Panc1 (cell line): ENCODE measurements at regions not wholly inside any gene's neighbourhood (a gene's known extent, or its start where the extent isn't known, plus 50 kb on each side); places are given as distances from the start of the nearest gene placed in this dataset.

ENCODE experiments used
- ATAC-seq: fragments of 200-7000 bp; cut with Tn5 transposase; 2 replicates; pipeline ENCODE4 v1.9.1; 2020; ENCODE audit warnings: mild to moderate bottlenecking, moderate library complexity
- BruUV-seq: library from RNA; stranded (reverse); fragments of 400-500 nt; replicated peaks from 2 replicates; lab custom pipeline; 2021; lab: Mats Ljungman, UMichigan
- CTCF ChIA-PET: fragments of 300-600 bp; sonication (Branson Sonifier 250); formaldehyde crosslinking; loops from one replicate; lab custom pipeline; 2022; ENCODE audit warnings: antibody characterized with exemption; lab: Charles Lee
- POLR2A ChIA-PET: fragments of 300-600 bp; sonication (Branson Sonifier 250); formaldehyde crosslinking; loops from one replicate; lab custom pipeline; 2022; ENCODE audit warnings: antibody characterized with exemption; lab: Charles Lee
- DNase-seq: peaks from one replicate; pipeline ENCODE4 v3.0.0-alpha.2; 2010; ENCODE audit warnings: low read depth, low spot score
- H3K27ac ChIP-seq: 2 replicates; pipeline ENCODE4 v1.5.1; 2011; ENCODE audit warnings: mild to moderate bottlenecking, low read length, inconsistent platforms
- H3K27me3 ChIP-seq: fragments of 200-500 bp; sonication (Bioruptor generic); 2 replicates; pipeline ENCODE4 v1.6.0; 2014; ENCODE audit warnings: low read length, inconsistent platforms; ENCODE audit not compliant: control insufficient read depth, insufficient read depth
- H3K36me3 ChIP-seq: fragments of 200-500 bp; sonication (Bioruptor generic); 2 replicates; pipeline ENCODE4 v1.5.1; 2014; ENCODE audit warnings: inconsistent platforms, mild to moderate bottlenecking, low read length, moderate library complexity; ENCODE audit not compliant: control insufficient read depth, insufficient read depth
- H3K4me1 ChIP-seq: 2 replicates; pipeline ENCODE4 v1.5.1; 2011; ENCODE audit warnings: inconsistent platforms, mild to moderate bottlenecking, low read length, moderate library complexity; ENCODE audit not compliant: control insufficient read depth, insufficient read depth
- H3K4me3 ChIP-seq, 2 experiments: 2 replicates each; pipeline ENCODE4 v1.5.1; 2011 to 2012; ENCODE audit warnings: low read depth in 2 of 2, low read length in 2 of 2, mild to moderate bottlenecking in 2 of 2, inconsistent platforms in 1 of 2, moderate library complexity in 1 of 2
- H3K9me3 ChIP-seq: fragments of 200-500 bp; sonication (Bioruptor generic); 2 replicates; pipeline ENCODE4 v1.5.1; 2014; ENCODE audit warnings: low read depth, mild to moderate bottlenecking, inconsistent platforms, low read length, moderate library complexity; ENCODE audit not compliant: control insufficient read depth, insufficient read depth
- POLR2AphosphoS5 ChIP-seq: IDR thresholded peaks from 2 replicates; pipeline ENCODE4 v1.6.1; 2012; ENCODE audit warnings: mild to moderate bottlenecking, low read depth, low read length, moderate library complexity
- SIN3A ChIP-seq: IDR thresholded peaks from 2 replicates; pipeline ENCODE4 v1.6.1; 2012; ENCODE audit warnings: low read depth, mild to moderate bottlenecking, low read length, moderate library complexity, borderline replicate concordance; ENCODE audit not compliant: insufficient read depth
- TCF7L2 ChIP-seq: IDR thresholded peaks from 2 replicates; pipeline ENCODE4 v1.6.1; 2011; ENCODE audit warnings: mild to moderate bottlenecking, low read depth, low read length, inconsistent platforms
- in situ Hi-C: cut with HindIII; loops from 2 replicates; pipeline ENCODE4 v1.10.0; 2016; ENCODE audit warnings: low sequenced_read_pairs, low pct_unique_long_range_greater_than_20kb
- intact Hi-C: fragments of 100-400 bp; cut with micrococcal nuclease; formaldehyde crosslinking; loops from one replicate; pipeline ENCODE4 v1.10.0; 2022; ENCODE audit not compliant: unreplicated experiment
- TF ChIP-seq, protein P1 (sequence below), 2 experiments: IDR thresholded peaks; 2 replicates each; pipeline ENCODE4 v1.6.1; 2011 to 2012; ENCODE audit warnings: low read depth in 2 of 2, control low read depth in 1 of 2, low read length in 1 of 2, mild to moderate bottlenecking in 1 of 2, moderate library complexity in 1 of 2; ENCODE audit not compliant: insufficient read depth in 1 of 2
- TF ChIP-seq, protein P2 (sequence below): fragments of 450-650 bp; IDR thresholded peaks from 2 replicates; pipeline ENCODE4 v1.5.1; 2017; ENCODE audit warnings: mild to moderate bottlenecking

DNA sequence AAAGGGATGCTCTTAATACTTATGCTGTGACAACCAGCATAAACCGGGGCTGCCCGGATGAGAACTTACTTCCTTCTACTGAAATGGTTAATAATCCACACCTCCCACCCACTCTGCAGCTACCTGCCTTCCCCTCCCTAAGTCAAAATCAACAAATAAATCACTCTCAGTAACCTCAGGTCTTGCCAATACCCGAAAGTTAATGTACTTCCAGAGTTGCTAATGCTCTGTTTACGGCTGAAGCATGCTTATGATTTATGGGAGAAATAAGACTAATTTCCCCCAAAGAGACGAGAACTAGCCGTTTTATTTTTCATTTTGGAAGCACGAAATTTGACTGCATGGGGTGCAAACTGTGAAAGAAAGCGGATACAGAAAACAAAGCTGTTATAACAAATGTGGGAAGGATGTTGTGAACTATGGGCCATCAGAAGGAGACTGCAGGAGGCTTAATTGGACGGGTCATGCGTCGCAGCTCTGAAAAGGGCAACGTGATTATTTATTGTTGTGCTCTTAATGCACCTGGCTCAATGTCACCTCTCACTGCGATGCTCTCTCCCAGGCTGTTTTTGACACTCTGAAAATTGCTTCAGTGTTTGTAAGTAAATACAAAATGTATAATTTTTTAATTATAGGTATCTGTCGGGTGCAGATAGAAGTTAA, 114.0 kb upstream of the SLC7A1 start:
- intact Hi-C loops, result loop anchor here (2.0 kb wide), 1 partner anchor 201 kb away; no protein-coding TSS in a partner anchor
- in situ Hi-C loops, result no loop called here
- ATAC-seq (no peak), DNase-seq (no peak)
- no TSS peak for BruUV-seq
- H3K4me1 ChIP-seq, result no peaks in the 10 kb centered on the region
- ChIA-PET POLR2A (no interaction called here), CTCF (interaction anchor here (0.6 kb wide), 1 partner anchor 181 kb away, joined by 5 read pairs; no protein-coding TSS in a partner anchor)
- no peak overlapping the region for H3K4me3 ChIP-seq
- no peaks in the 10 kb centered on the region; the same call in 1 of the 2 replicates for H3K27me3 ChIP-seq
- no peak overlapping the region for H3K27ac ChIP-seq
- H3K36me3 ChIP-seq, result no peaks in the 10 kb centered on the region
- H3K9me3 ChIP-seq, result no peaks in the 10 kb centered on the region
- TF ChIP-seq TCF7L2 (no peak), SIN3A (no peak), POLR2AphosphoS5 (no peak)
- TF ChIP-seq, protein P1, sequence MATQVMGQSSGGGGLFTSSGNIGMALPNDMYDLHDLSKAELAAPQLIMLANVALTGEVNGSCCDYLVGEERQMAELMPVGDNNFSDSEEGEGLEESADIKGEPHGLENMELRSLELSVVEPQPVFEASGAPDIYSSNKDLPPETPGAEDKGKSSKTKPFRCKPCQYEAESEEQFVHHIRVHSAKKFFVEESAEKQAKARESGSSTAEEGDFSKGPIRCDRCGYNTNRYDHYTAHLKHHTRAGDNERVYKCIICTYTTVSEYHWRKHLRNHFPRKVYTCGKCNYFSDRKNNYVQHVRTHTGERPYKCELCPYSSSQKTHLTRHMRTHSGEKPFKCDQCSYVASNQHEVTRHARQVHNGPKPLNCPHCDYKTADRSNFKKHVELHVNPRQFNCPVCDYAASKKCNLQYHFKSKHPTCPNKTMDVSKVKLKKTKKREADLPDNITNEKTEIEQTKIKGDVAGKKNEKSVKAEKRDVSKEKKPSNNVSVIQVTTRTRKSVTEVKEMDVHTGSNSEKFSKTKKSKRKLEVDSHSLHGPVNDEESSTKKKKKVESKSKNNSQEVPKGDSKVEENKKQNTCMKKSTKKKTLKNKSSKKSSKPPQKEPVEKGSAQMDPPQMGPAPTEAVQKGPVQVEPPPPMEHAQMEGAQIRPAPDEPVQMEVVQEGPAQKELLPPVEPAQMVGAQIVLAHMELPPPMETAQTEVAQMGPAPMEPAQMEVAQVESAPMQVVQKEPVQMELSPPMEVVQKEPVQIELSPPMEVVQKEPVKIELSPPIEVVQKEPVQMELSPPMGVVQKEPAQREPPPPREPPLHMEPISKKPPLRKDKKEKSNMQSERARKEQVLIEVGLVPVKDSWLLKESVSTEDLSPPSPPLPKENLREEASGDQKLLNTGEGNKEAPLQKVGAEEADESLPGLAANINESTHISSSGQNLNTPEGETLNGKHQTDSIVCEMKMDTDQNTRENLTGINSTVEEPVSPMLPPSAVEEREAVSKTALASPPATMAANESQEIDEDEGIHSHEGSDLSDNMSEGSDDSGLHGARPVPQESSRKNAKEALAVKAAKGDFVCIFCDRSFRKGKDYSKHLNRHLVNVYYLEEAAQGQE (IDR thresholded peaks at IDR 0.05; ENCODE audit: insufficient read depth in 1 of 2, low read depth in 2 of 2, low read length in 1 of 2), result no peak
- TF ChIP-seq, protein P2, sequence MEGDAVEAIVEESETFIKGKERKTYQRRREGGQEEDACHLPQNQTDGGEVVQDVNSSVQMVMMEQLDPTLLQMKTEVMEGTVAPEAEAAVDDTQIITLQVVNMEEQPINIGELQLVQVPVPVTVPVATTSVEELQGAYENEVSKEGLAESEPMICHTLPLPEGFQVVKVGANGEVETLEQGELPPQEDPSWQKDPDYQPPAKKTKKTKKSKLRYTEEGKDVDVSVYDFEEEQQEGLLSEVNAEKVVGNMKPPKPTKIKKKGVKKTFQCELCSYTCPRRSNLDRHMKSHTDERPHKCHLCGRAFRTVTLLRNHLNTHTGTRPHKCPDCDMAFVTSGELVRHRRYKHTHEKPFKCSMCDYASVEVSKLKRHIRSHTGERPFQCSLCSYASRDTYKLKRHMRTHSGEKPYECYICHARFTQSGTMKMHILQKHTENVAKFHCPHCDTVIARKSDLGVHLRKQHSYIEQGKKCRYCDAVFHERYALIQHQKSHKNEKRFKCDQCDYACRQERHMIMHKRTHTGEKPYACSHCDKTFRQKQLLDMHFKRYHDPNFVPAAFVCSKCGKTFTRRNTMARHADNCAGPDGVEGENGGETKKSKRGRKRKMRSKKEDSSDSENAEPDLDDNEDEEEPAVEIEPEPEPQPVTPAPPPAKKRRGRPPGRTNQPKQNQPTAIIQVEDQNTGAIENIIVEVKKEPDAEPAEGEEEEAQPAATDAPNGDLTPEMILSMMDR, result no peak

DNA sequence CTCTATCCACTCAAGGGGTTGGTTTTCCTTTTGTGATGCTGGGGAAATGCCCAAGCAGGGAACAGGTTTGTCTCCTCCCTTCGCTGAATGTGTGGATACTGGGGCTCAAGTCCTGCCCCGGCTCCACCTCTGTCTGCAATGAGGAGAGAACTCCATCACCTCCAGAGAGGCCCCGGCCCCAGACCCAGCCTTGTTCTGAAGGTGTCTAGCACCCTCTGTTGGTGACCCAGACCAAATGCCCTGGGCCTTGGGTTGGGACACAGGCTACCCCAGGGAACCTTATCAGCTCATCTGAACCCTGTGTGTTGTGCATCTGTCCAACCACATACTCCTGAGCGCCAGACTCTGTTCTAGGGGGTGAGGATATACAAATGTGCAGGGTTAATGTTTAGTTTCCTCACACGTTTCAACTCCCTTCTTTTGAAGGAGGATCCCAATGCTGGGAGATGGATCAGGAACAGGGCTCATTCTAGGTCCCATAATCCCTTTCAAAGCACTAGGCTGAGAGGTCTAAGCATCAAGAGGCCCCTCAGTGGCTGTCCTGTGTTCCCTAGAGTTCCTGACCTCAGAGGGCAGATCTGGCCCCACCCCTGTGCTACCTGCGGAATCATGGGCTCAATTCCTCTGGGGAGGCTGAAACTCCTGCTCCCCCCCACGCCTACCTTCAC, 112.5 kb upstream of the SLC7A1 start:
- TF ChIP-seq, protein P2, result peak; percentile 71
- no peak for TF ChIP-seq SIN3A
- ATAC-seq, result peak; percentile 88
- Histone ChIP-seq H3K27ac (no peak overlapping the region), H3K36me3 (no peaks in the 10 kb centered on the region), H3K4me1 (no peaks in the 10 kb centered on the region; the same call in 1 of the 2 replicates), H3K9me3 (no peaks in the 10 kb centered on the region), H3K27me3 (no peaks in the 10 kb centered on the region; the same call in 1 of the 2 replicates), H3K4me3 (no peak overlapping the region)
- intact Hi-C loops (no loop called here), in situ Hi-C loops (no loop called here)
- DNase-seq, result peak; percentile 10
- ChIA-PET POLR2A (no interaction called here), CTCF (interaction anchor here (1.0 kb wide), 1 partner anchor 200 kb away, joined by 4 read pairs; no protein-coding TSS in a partner anchor)
- BruUV-seq, result no TSS peak
